DND-41 (cell line): ENCODE measurements at regions not wholly inside any gene's neighbourhood (a gene's known extent, or its start where the extent isn't known, plus 50 kb on each side); places are given as distances from the start of the nearest gene placed in this dataset.

Experiments used
- CTCF ChIP-seq: IDR thresholded peaks from 2 replicates; pipeline ENCODE4 v1.5.1; 2012; ENCODE audit warnings: borderline replicate concordance, low read length, moderate library complexity, mild to moderate bottlenecking; ENCODE audit not compliant: poor library complexity, severe bottlenecking; ENCODE audit errors: extremely low read depth
- EZH2 ChIP-seq: IDR thresholded peaks from 3 replicates; pipeline ENCODE4 v1.6.1; 2012; ENCODE audit warnings: borderline replicate concordance, low read depth, mild to moderate bottlenecking, moderate library complexity, low read length, inconsistent platforms; ENCODE audit not compliant: severe bottlenecking

DNA sequence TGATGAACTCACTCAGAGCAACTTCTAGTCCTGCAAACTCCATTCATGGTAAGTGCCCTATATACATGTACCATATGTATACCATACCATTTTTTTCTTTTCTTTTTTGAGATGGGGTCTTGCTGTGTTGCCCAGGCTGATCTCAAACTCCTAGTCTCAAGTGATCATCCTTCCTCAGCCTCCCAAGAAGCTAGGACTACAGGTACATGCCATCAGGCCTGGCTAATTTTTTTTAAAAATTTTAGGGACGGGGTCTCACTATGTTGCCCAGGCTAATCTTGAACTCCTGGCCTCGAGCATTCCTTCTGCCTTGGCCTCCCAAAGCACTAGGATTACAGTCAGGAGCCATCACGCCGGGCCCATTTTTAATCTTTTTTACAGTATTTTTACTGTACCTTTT is 67.3 kb upstream of the MFGE8 start:
- TF ChIP-seq CTCF: no peak
- TF ChIP-seq EZH2: no peak
